ENCODE measurements at regions not wholly inside any gene's neighbourhood (a gene's known extent, or its start where the extent isn't known, plus 50 kb on each side); places are given as distances from the start of the nearest gene placed in this dataset.

DNA sequence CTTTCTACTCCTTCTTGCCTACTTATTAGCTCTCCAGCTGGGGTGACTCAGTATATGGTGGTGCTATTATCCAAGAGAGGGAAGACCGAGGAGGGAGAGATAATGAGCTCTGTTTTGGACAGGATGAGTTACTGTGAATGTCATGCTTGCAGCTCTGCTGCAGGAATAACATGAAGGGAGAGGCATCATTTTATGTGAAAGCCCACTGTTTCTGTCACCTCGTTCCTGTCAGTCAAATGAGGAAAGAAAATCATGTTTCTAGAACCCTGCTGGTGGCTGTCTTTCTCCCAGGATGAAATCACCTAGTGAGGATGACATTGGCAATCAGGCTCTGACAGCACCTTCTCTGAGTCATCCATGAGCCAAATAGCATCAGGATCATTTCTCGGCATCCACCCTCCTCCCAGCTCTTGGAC is 1291.6 kb upstream of the AUTS2 start:
- H3K9me3 ChIP-seq (replicated peaks in 1 of 11), result peaks cover 0 to 8% (median 0%) of the 10 kb centered on the region in 11 experiments; a peak in 3 of 22 replicates
- H4K20me1 ChIP-seq, result no peaks in the 10 kb centered on the region
- no peak overlapping the region for H3K9ac ChIP-seq
- no peaks in the 10 kb centered on the region for H3K36me3 ChIP-seq
- TF ChIP-seq Cebpa-rat (IDR thresholded peaks at IDR 0.05), result no peak
- H3K4me3 ChIP-seq, result no peak overlapping the region
- H3K27me3 ChIP-seq, result no peaks in the 10 kb centered on the region
- H3K4me2 ChIP-seq, result no peak overlapping the region
- H3K4me1 ChIP-seq, result no peaks in the 10 kb centered on the region
- no peak overlapping the region for H3K27ac ChIP-seq

DNA sequence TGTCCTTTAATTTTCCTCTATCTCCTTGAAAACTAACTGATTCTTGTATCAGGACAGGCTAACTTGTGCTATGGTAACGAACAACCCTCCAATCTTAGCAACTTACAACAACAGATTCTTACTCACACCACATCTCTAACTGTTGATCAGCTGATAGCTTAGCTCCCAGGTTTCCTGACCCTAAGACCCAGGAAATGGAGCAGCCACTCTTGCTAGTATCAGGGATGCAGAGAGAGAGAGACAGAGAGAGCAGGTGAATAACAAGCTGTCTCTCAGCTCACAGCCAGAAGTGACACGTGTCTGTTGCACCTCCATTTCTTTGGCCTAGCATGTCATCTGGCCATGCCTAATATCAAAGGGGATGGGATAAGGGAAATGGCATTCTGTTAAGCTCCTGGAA is 1289.0 kb upstream of the AUTS2 start:
- Histone ChIP-seq H3K4me3 (no peak overlapping the region), H3K4me2 (no peak overlapping the region), H3K27ac (no peak overlapping the region), H3K4me1 (no peaks in the 10 kb centered on the region), H3K9me3 (replicated peaks in 1 of 11) (peaks cover 0 to 8% (median 0%) of the 10 kb centered on the region in 11 experiments; a peak in 3 of 22 replicates), H3K36me3 (no peaks in the 10 kb centered on the region), H3K27me3 (no peaks in the 10 kb centered on the region), H4K20me1 (no peaks in the 10 kb centered on the region), H3K9ac (no peak overlapping the region)
- TF ChIP-seq Cebpa-rat (IDR thresholded peaks at IDR 0.05), result no peak

DNA sequence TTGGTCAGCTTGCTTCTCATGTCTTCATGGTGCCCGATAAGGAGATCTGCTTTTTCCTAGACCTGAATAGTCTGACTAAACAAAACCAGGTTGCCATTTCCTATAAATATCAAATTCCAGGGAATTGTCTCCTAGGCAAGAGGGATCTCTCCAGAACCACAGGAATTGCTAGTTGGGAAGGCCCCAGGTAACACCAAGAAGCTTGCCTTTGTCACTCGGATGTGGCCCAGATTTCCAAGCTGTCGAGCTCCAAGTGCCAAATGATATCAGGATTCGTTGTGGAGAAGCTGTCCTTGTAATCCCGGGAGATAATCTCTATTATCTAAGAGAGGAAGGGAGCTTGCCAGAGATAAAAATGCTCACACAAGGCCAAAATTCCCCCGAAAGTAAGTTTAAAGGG is 1288.5 kb upstream of the AUTS2 start:
- Histone ChIP-seq H3K36me3 (no peaks in the 10 kb centered on the region), H3K9ac (no peak overlapping the region), H3K27ac (no peak overlapping the region), H3K9me3 (replicated peaks in 1 of 11) (peaks cover 0 to 8% (median 0%) of the 10 kb centered on the region in 11 experiments; a peak in 3 of 22 replicates), H4K20me1 (no peaks in the 10 kb centered on the region), H3K27me3 (no peaks in the 10 kb centered on the region), H3K4me1 (no peaks in the 10 kb centered on the region), H3K4me3 (no peak overlapping the region), H3K4me2 (no peak overlapping the region)
- TF ChIP-seq Cebpa-rat (IDR thresholded peaks at IDR 0.05), result no peak

DNA sequence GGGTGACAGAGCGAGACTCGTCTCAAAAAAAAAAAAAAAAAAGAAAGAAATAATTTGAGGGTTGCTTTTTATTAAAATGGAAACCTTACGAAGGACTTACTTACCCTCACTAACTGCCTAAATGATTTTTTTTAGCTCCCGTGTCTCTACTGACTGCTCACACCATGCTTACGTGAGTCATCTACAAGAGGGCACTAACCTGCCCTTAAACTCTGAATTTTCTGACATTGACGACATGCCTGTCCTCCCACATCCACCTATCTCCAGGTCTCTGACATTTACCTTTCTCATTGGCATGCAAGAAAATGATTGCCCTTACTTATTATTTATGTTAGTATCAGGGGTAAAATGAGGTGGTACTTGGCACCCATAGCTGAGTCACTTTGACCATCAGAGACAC is 1286.3 kb upstream of the AUTS2 start:
- H3K9ac ChIP-seq, result no peak overlapping the region
- no peak for TF ChIP-seq Cebpa-rat (IDR thresholded peaks at IDR 0.05)
- H3K27ac ChIP-seq, result no peak overlapping the region
- H3K27me3 ChIP-seq, result no peaks in the 10 kb centered on the region
- no peaks in the 10 kb centered on the region for H3K36me3 ChIP-seq
- H3K9me3 ChIP-seq (replicated peaks in 1 of 11), result peaks cover 5 to 23% (median 17%) of the 10 kb centered on the region in 11 experiments; a peak in 18 of 22 replicates
- H3K4me3 ChIP-seq, result no peak overlapping the region
- no peak overlapping the region for H3K4me2 ChIP-seq
- H3K4me1 ChIP-seq, result no peaks in the 10 kb centered on the region
- H4K20me1 ChIP-seq, result no peaks in the 10 kb centered on the region

DNA sequence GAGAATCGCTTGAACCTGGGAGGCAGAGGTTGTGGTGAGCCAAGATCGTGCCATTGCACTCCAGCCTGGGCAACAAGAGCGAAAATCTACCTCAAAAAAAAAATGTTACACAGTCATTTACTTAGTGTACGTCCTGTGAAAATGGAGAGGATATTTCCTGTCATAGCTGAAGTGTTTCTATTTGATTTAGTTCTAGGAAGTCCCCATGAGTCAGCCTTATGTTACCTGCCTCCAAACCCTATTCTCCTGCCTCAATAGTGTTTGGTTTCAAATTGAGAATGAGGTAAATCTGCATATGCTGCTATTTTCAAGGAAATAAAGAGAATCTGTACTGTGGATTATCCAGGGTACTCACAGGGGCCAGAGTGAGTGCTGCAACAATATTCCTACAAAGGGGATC is 1284.5 kb upstream of the AUTS2 start:
- H3K27ac ChIP-seq, result no peak overlapping the region
- peaks cover 5 to 23% (median 17%) of the 10 kb centered on the region in 11 experiments; a peak in 18 of 22 replicates for H3K9me3 ChIP-seq (replicated peaks in 1 of 11)
- H3K9ac ChIP-seq, result no peak overlapping the region
- no peak for TF ChIP-seq Cebpa-rat (IDR thresholded peaks at IDR 0.05)
- no peaks in the 10 kb centered on the region for H3K36me3 ChIP-seq
- H3K4me2 ChIP-seq, result no peak overlapping the region
- no peak overlapping the region for H3K4me3 ChIP-seq
- H3K27me3 ChIP-seq, result no peaks in the 10 kb centered on the region
- no peaks in the 10 kb centered on the region for H3K4me1 ChIP-seq
- H4K20me1 ChIP-seq, result no peaks in the 10 kb centered on the region

DNA sequence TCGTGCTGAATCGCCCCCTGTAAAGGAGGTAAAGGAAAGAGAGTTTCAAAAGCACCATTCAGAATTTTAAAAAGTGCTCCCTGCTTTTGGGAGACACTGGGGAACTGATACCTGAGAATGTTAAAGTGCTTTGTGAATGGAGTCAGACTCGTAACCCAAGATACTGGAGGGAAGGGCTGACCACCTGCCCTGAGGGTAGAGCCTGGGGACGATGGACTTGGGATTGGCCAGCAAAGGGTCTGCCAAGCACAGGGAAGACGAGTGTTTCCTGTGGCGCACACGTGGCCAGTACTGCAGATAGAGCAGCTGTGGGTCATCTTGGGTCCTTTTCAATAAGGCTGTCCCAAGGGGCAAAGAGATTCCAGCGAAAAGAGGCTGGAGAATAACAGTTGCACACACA is 1284.1 kb upstream of the AUTS2 start:
- Histone ChIP-seq H3K36me3 (no peaks in the 10 kb centered on the region), H3K4me3 (no peak overlapping the region), H3K9ac (no peak overlapping the region), H3K4me1 (no peaks in the 10 kb centered on the region), H3K27ac (no peak overlapping the region), H3K4me2 (no peak overlapping the region), H3K9me3 (replicated peaks in 1 of 11) (peaks cover 5 to 23% (median 17%) of the 10 kb centered on the region in 11 experiments; a peak in 18 of 22 replicates), H3K27me3 (no peaks in the 10 kb centered on the region), H4K20me1 (no peaks in the 10 kb centered on the region)
- no peak for TF ChIP-seq Cebpa-rat (IDR thresholded peaks at IDR 0.05)

DNA sequence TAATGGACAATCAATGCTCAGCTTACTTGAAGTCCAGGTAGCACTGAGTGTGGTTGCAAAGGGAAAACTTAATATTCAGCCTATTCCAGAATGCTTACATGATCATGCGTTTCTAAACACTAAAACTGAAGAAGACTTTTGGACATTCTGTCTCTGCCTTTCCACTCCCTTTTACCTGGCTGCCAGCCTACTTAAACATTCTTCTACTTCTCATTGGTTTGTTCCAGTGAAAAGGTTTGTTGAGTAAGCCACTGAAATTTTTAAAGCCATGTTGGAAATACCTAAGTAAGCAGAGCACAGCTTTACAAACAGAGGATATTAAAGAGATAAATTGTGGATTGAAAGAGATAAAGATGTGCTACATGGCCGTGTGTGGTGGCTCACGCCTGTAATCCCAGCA is 1280.8 kb upstream of the AUTS2 start:
- no peak for TF ChIP-seq Cebpa-rat (IDR thresholded peaks at IDR 0.05)
- Histone ChIP-seq H3K4me3 (no peak overlapping the region), H3K9ac (no peak overlapping the region)

DNA sequence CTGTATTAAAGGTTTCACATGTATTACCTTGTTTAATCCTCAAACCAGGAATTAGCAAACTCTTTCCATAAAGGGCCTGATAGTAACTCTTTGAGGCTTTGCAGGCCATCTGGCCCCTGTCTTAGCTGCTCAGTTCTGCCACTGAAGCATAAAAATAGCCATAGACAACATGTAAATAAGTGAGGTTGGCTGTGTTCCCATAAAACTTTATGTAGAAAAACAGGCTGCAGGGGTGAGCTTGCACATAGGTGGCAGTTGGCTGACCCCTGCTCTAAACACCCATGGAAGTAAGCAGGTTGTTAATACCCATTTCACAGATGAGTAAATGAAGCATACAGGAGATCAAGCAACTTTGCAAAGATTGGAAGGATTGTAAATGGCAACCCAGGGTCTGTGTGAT is 1279.2 kb upstream of the AUTS2 start:
- TF ChIP-seq Cebpa-rat (IDR thresholded peaks at IDR 0.05), result no peak
- no peak overlapping the region for H3K4me3 ChIP-seq
- H3K27ac ChIP-seq, result no peak overlapping the region
- no peak overlapping the region for H3K9ac ChIP-seq
- peaks cover 0 to 18% (median 13%) of the 10 kb centered on the region in 10 experiments; a peak in 16 of 20 replicates for H3K4me1 ChIP-seq
- H3K36me3 ChIP-seq, result no peaks in the 10 kb centered on the region
- no peak overlapping the region for H3K4me2 ChIP-seq
- H3K9me3 ChIP-seq (replicated peaks in 1 of 11), result peaks cover 5 to 17% (median 14%) of the 10 kb centered on the region in 11 experiments; a peak in 17 of 22 replicates
- H3K27me3 ChIP-seq, result no peaks in the 10 kb centered on the region
- H4K20me1 ChIP-seq, result no peaks in the 10 kb centered on the region

More for the DNA sequence above, 1280.8 kb upstream of the AUTS2 start:
- Histone ChIP-seq H3K4me2 (no peak overlapping the region), H3K27me3 (no peaks in the 10 kb centered on the region), H4K20me1 (no peaks in the 10 kb centered on the region), H3K4me1 (peaks cover 0 to 18% (median 13%) of the 10 kb centered on the region in 10 experiments; a peak in 16 of 20 replicates), H3K27ac (no peak overlapping the region), H3K36me3 (no peaks in the 10 kb centered on the region), H3K9me3 (replicated peaks in 1 of 11) (peaks cover 5 to 17% (median 14%) of the 10 kb centered on the region in 11 experiments; a peak in 17 of 22 replicates)

DNA sequence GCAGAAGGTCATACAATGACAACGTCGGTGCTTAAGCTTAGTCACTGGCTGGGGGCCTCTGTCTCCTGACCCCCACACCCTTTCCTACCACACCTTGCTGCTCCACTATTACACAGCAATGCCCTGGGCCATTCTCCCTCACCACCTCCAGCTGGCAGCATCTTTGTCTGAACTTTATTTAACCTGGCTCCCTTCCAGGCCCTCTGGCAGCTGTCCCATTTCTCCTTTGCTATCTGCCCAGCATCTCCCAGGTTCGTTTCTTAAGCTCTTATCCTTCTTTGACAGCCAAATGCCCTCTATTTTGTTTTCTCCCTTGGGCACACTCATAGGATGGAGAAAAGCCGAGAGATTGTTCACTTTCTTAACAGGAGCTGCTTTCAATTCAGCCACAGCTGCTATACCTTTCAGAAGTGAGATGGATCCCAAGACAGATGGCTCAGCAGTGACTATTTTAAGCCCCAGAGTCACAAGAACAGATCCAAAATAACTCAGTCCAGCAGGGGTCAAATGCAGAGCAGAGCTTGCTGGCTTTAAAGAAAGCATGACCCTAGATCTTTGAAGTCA is 1277.1 kb upstream of the AUTS2 start:
- Histone ChIP-seq H3K4me2 (peak overlapping the region in 10 of 11 experiments; percentile 14 to 63 (median 44); a peak in 16 of 22 replicates), H3K4me1 (peaks cover 0 to 18% (median 13%) of the 10 kb centered on the region in 10 experiments; a peak in 16 of 20 replicates), H4K20me1 (no peaks in the 10 kb centered on the region), H3K27ac (no peak overlapping the region), H3K9me3 (replicated peaks in 1 of 11) (peaks cover under 1 to 6% (median 4%) of the 10 kb centered on the region in 11 experiments; a peak in 15 of 22 replicates), H3K4me3 (no peak overlapping the region), H3K9ac (peak overlapping the region in 1 of 11 experiments; percentile 22; a peak in 1 of 22 replicates), H3K27me3 (no peaks in the 10 kb centered on the region), H3K36me3 (no peaks in the 10 kb centered on the region)
- no peak for TF ChIP-seq Cebpa-rat (IDR thresholded peaks at IDR 0.05)

Data from BLaER1 treated with 17β-estradiol and CSF1 and Interleukin-3, amounts not matched to agents 10 nM and 100 nM (cell line).